ENCODE measurements at regions not wholly inside any gene's neighbourhood (a gene's known extent, or its start where the extent isn't known, plus 50 kb on each side); places are given as distances from the start of the nearest gene placed in this dataset.
"Not testable (repeated sequence)": the region's sequence is repeated elsewhere in the genome, so short reads cannot be mapped to it uniquely, and the experiment has no call there.

DNA sequence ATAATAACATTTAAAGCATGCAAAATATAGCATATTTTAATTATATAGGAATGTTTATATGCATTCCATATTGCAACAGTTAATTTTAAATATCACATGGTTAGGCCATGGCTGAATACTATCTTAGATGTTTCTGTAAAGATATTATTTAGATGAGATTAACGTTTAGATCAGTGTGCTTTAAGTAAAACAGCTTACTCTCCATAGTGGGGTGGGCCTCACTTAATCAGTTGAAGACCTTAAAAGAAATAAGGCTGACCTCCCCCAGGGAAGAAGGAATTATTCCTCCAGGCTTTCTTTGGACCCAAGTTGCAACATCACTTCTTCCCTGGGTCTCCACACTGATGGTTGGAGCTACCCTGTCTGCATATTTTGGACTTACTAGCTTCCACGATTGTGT is 1246.5 kb downstream of the TYW1 start:
- DNase-seq (ENCODE audit: low read depth): no peak

- no peak for DNase-seq (ENCODE audit: low read depth)
Observed at GRCh38 chr7:68244389-68244788, 1247.8 kb downstream of the TYW1 start.

DNA sequence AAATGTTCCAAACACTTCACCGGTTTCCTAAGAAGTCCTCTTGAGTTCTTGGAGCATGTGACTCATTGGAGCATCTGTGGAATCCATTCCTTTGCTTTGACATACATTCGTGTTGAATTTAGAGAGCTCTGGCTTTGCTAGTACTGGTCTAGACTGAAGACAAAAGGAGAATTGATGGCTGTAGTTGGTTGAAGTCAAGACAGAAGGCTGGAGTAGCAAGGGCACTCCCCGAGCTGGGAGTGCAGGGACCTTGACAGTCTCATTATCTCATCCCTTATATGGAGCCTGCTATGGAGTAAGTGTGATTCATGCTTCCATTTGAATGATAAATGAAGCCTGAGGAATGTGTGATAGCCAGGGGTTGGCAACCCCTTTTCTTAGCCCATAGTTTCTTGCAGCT is 1249.1 kb downstream of the TYW1 start:
- DNase-seq (ENCODE audit: low read depth): peak; percentile 3

GRCh38 chr7:68246189-68246633 is 1249.6 kb downstream of the TYW1 start:
- no peak for DNase-seq (ENCODE audit: low read depth)

GRCh38 chr7:68247126-68247525 is 1250.5 kb downstream of the TYW1 start:
- DNase-seq (ENCODE audit: low read depth): no peak

DNA sequence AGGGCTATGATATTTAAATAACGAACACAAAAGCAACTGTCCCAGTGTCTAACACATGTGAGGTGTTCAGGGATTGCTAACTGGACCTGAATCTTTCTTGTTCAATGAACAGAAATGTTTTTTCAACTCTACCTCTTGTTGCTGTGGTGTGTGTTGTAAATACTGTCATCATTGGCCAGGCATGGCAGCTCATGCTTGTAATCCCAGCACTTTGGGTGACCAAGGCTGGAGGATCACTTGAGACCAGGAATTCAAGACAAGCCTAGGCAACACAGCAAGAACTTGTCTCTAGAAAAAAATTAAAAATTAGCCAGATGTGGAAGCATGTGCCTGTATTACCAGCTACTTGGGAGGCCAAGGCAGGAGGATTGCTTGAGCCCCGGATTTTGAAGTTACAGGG is 1250.9 kb downstream of the TYW1 start:
- DNase-seq (ENCODE audit: low read depth): no peak

DNA sequence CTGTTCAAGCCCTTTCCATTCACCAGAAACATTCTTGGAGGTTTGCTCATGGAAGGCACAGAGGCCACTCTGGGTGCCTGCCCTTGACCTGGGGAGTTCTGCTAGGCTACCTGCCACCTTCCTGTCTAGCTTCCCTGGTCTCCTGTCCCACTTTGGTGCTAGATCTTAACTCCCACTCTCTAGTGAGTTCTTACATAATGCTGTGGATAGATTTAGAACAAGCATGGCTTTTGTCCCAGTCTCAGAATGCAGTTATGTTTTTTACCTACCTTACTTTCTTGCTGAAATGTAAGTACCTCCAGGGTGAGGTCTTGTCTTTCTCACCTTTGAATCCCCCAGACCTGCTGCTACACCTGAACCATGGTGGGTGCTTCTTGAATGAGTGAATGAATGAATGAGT is 1252.3 kb downstream of the TYW1 start:
- no peak for DNase-seq (ENCODE audit: low read depth)

GRCh38 chr7:68249611-68250010 is 1253.0 kb downstream of the TYW1 start:
- no peak for DNase-seq (ENCODE audit: low read depth)

GRCh38 chr7:68250143-68250542 is 1253.5 kb downstream of the TYW1 start:
- DNase-seq (ENCODE audit: low read depth): no peak

DNA sequence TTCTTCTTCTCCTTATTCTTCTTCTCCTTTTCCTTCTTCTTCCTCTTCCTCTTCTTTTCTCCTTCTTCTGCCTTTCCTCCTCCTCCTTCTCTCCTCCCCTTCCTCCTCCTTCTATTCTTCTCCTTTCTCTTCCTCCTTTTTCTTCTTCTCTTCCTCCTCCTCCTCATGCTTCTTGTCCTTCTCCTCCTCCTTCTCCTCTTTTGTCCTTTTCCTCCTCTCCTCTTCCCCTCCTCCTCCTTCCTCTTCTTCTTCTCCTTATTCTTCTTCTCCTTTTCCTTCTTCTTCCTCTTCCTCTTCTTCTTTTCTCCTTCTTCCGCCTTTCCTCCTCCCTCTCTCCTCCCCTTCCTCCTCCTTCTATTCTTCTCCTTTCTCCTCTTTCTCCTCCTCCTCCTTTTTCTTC is 1258.2 kb downstream of the TYW1 start:
- not testable (repeated sequence) for DNase-seq (ENCODE audit: low read depth)

- DNase-seq (ENCODE audit: low read depth): no peak
Observed at GRCh38 chr7:68256295-68256694, 1259.7 kb downstream of the TYW1 start.

DNA sequence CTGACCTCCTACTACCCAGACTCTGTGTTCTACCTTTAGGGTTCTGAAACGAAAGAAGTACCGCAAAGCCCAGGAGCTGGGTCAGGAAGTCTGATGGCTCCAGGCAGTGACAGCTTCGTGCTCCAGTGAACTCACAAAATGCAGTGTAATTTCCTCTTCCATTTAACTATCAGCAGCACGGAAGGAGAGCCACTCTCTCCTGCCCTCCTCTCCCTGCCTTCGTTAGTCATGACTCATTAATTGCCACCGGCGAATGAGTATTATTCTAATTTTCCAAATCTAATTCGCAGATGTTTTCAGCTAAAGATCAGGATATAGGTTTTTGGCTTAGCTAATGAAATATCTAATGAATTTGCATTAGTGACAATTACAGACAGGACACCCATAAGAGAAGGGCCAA is 1262.0 kb downstream of the TYW1 start:
- no peak for DNase-seq (ENCODE audit: low read depth)

- no peak for DNase-seq (ENCODE audit: low read depth)
Observed at GRCh38 chr7:68265258-68265657, 1268.6 kb downstream of the TYW1 start.

DNA sequence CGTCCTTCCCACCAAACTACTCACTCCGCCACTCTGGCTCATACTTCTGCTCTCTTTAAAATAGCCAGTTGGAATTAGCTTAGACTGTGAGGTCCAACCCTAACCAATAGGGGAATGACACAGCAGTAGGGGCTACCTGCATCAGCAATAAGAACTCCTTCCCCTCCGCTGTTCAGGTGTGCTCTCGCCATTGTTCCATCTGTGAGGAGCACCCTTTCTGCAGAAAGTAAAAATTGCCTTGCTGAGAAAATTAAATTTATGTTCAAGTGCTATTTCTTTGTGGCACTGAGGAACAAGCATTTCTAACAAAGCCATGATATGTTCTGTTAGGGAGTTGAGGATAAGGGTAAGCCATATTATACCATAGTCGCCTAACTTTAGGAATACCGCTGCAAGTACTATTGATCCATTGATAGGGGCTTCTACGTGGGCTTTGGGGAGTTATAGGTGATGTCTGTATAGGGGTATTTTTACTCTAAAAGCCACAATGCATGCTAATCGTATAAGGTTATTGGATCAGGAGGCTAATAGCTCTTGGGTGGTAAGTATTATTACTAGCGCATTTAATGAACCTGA is 1269.5 kb downstream of the TYW1 start:
- no peak for DNase-seq (ENCODE audit: low read depth)

- DNase-seq (ENCODE audit: low read depth): no peak
Observed at GRCh38 chr7:68267486-68267885, 1270.9 kb downstream of the TYW1 start.

- peak; percentile 3 for DNase-seq (ENCODE audit: low read depth)
Observed at GRCh38 chr7:68269405-68269804, 1272.8 kb downstream of the TYW1 start.

DNA sequence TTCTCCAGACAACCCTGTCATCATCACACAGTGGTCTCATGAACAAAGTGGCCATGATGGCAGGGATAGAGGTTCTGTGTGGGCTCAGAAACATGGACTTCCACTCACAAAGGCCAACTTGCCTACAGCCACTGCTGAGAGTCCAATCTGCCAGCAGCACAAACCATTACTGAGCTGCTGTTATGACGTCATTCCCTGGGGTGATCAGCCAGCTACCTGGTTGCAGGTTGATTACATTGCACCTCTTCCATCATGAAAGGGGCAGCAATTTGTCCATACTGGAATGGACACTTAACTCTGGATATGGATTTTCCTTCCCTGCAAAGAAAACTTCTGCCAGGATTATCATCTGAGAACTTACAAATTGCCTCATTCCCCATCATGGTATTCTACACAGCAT is 1275.9 kb downstream of the TYW1 start:
- DNase-seq (ENCODE audit: low read depth): no peak

GRCh38 chr7:68276725-68277124 is 1280.1 kb downstream of the TYW1 start:
- no peak for DNase-seq (ENCODE audit: low read depth)

- DNase-seq (ENCODE audit: low read depth): no peak
Observed at GRCh38 chr7:68279827-68280400, 1283.3 kb downstream of the TYW1 start.

DNA sequence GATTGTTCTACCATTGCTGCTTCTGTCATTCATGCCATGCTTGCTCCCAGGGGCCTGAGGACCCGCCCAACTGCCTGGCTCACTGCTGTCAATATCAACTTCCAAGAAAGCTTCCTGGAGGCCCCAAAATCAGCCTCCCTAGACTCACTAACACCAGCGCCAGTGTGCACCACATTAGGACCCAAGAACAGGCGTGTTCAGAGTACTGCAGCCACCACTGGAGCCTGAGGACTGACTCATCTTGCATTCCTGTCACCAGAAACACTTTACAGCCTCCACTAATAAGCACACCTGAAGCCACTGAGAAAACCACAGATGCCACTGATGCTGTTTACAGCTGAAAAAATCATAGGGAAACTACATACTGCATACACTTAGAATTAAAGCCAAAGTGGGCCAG is 1284.3 kb downstream of the TYW1 start:
- no peak for DNase-seq (ENCODE audit: low read depth)

GRCh38 chr7:68288144-68288593 is 1291.5 kb downstream of the TYW1 start:
- DNase-seq (ENCODE audit: low read depth): no peak

- DNase-seq (ENCODE audit: low read depth): no peak
Observed at GRCh38 chr7:68291710-68292109, 1295.1 kb downstream of the TYW1 start.

DNA sequence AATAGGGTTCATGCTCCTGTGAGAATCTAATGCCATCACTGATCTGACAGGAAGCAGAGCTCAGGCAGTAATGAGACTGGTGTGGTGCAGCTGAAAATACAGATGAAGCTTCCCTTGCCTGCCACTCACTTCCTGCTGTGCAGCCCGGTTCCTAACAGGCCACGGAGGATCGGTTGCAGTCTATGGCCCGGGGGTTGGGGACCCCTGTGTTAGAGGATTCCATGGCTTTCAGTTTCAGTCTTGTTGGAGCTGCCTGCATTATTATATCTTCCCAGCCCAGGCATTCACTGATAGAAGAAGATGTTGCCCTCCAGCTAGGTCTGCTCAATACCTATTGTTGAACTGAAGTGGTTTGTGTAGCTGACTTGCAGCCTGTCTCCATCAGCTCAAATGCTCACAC is 1298.8 kb downstream of the TYW1 start:
- no peak for DNase-seq (ENCODE audit: low read depth)

GRCh38 chr7:68304536-68304935 is 1293.7 kb upstream of the AUTS2 start:
- no peak for DNase-seq (ENCODE audit: low read depth)
